Chondrocyte (in vitro differentiated cells): ENCODE measurements at regions not wholly inside any gene's neighbourhood (a gene's known extent, or its start where the extent isn't known, plus 50 kb on each side); places are given as distances from the start of the nearest gene placed in this dataset.
"Not testable (repeated sequence)": the region's sequence is repeated elsewhere in the genome, so short reads cannot be mapped to it uniquely, and the experiment has no call there.

ENCODE experiments used
- DNase-seq: peaks from one replicate; pipeline ENCODE4 v3.0.0; 2021; ENCODE audit warnings: mixed read lengths, low spot score
- H3K27ac Mint-ChIP-seq: one replicate; pipeline ENCODE4 v1.8.0; 2021; ENCODE audit warnings: mild to moderate bottlenecking, moderate library complexity, mixed read lengths; ENCODE audit not compliant: unreplicated experiment
- H3K27me3 Mint-ChIP-seq: 2 replicates; pipeline ENCODE4 v1.8.0; 2021; ENCODE audit warnings: low read depth, mixed read lengths
- H3K36me3 Mint-ChIP-seq: 2 replicates; pipeline ENCODE4 v1.8.0; 2021; ENCODE audit warnings: low read depth, mixed read lengths
- H3K4me1 Mint-ChIP-seq: 2 replicates; pipeline ENCODE4 v1.8.0; 2021; ENCODE audit warnings: low read depth, mild to moderate bottlenecking, mixed read lengths
- H3K4me3 Mint-ChIP-seq: one replicate; pipeline ENCODE4 v1.8.0; 2021; ENCODE audit warnings: mild to moderate bottlenecking, moderate library complexity, mixed read lengths; ENCODE audit not compliant: unreplicated experiment
- H3K9me3 Mint-ChIP-seq: 2 replicates; pipeline ENCODE4 v1.8.0; 2021; ENCODE audit warnings: low read depth, mixed read lengths

GRCh38 chr7:76681810-76682209 lies 54.7 kb upstream of the POMZP3 start:
- H3K27me3 Mint-ChIP-seq, H3K4me3 Mint-ChIP-seq, H3K4me1 Mint-ChIP-seq, H3K36me3 Mint-ChIP-seq, DNase-seq, H3K9me3 Mint-ChIP-seq, H3K27ac Mint-ChIP-seq: not testable (repeated sequence)

GRCh38 chr7:76679174-76679573 lies 52.1 kb upstream of the POMZP3 start:
- H3K27ac Mint-ChIP-seq, H3K36me3 Mint-ChIP-seq, H3K27me3 Mint-ChIP-seq, H3K4me1 Mint-ChIP-seq, DNase-seq, H3K4me3 Mint-ChIP-seq, H3K9me3 Mint-ChIP-seq: not testable (repeated sequence)

DNA sequence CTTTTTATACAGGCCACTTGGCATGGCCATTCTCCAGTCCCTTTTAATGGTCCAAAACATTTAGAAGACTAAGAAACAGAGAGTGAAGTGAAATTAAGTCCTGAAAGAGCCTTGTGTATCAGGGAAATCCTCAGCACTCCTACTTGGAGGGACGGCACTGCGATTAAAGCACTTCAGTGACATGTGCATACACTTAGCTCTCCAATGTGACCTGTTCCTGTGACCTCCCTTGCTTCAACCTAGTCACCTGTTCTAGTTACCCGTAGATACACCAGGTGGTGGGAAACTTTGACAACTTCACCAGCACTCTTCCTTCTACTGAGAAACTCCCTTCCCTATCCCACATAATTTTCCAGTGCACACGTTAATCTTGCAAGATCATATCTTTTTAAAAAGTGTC lies 51.4 kb upstream of the POMZP3 start:
- not testable (repeated sequence) for DNase-seq, H3K9me3 Mint-ChIP-seq, H3K4me3 Mint-ChIP-seq, H3K27me3 Mint-ChIP-seq, H3K36me3 Mint-ChIP-seq, H3K4me1 Mint-ChIP-seq, H3K27ac Mint-ChIP-seq

- not testable (repeated sequence) for DNase-seq, H3K27ac Mint-ChIP-seq, H3K9me3 Mint-ChIP-seq, H3K4me3 Mint-ChIP-seq, H3K27me3 Mint-ChIP-seq, H3K36me3 Mint-ChIP-seq, H3K4me1 Mint-ChIP-seq
Measured at GRCh38 chr7:76676890-76677289, 49.8 kb upstream of the POMZP3 start.
